AG20443 (cell line): ENCODE measurements at regions not wholly inside any gene's neighbourhood (a gene's known extent, or its start where the extent isn't known, plus 50 kb on each side); places are given as distances from the start of the nearest gene placed in this dataset.
"Not testable (repeated sequence)": the region's sequence is repeated elsewhere in the genome, so short reads cannot be mapped to it uniquely, and the experiment has no call there.

Experiments used
- DNase-seq: peaks from one replicate; pipeline ENCODE4 v3.0.0; 2012; ENCODE audit warnings: low spot score, mixed read lengths

- no peak for DNase-seq
These were observed 57.5 kb upstream of the GC start for GRCh38 chr4:71841336-71841735.

DNA sequence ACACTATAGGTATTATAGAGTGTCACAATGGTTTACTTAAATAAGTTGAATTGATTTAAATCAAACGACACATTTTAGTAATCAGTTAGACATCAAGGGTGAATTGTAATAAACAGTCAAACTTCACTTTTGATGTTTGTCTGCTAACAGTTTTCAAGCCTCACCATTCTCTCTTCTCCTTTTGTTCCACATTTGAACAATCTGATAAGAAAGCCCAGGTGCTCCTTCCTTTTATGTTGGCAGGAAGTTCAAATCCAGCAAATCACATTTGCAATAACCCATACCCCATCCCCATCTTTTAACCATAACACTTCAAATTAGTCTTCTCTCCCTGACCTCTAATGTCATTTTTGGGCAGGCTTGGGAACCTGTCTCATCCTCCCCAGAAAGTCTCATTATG lies 63.4 kb upstream of the GC start:
- no peak for DNase-seq

DNA sequence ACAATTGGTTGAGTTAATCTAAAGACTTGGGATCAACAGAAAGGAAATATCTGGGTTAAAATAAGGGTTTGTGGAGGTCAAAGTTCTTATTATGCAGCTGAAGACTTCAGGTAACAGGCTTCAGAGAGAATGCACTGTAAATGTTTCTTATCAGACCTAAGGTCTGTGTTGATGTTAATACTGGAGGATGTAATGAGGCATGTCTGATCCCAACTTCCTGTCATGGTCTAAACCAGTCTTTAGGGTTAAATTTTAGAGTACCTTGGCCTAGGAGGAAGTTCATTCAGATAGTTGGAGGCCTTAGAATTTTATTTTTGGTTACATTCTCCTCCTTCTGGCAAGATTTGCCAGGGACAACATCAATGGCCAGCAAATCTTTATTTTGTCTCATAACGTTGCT lies 72.1 kb upstream of the GC start:
- no peak for DNase-seq

- no peak for DNase-seq
These were observed 74.0 kb upstream of the GC start for GRCh38 chr4:71857713-71858451.

DNA sequence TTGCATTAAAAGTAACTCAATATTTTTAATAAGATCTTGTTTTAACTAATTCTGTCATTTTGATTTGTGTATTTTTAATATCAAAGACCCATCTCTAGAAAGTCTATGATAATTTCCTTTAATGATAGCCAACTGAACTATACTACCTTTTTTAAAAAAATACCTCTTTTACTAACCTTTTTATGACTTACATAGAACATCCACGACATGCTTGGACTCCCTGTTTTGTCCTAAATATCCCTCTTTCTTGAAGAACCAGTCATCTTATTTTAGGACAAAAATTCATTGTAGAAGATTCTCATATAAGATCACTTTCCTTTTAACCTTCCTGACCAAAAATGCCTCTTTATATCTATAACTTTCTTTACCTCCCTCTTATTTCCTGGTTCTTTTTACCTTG lies 76.8 kb upstream of the GC start:
- no peak for DNase-seq

- DNase-seq, result no peak
These were observed 78.4 kb upstream of the GC start for GRCh38 chr4:71862315-71862714.

- no peak for DNase-seq
These were observed 79.6 kb upstream of the GC start for GRCh38 chr4:71863457-71863856.

DNA sequence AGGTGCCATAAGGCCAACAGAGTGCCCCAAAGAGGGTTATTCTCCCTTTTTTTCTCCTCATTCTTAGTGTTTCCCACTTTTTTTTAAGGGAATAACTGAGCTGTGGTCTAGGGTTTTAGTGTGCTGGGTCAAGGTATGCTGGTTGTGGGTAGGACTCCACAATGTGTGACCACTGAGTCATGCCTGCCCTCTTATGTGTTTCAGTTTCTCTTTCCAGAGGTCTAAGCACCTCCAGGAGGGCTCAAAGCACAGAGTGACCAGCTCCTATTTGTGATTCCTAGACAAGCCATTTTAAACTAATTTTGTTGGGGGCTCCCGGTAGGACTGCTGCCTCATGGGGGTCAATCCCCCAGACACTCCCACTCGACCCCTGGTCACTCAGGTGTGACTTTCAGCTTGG lies 80.5 kb upstream of the GC start:
- DNase-seq, result no peak

DNA sequence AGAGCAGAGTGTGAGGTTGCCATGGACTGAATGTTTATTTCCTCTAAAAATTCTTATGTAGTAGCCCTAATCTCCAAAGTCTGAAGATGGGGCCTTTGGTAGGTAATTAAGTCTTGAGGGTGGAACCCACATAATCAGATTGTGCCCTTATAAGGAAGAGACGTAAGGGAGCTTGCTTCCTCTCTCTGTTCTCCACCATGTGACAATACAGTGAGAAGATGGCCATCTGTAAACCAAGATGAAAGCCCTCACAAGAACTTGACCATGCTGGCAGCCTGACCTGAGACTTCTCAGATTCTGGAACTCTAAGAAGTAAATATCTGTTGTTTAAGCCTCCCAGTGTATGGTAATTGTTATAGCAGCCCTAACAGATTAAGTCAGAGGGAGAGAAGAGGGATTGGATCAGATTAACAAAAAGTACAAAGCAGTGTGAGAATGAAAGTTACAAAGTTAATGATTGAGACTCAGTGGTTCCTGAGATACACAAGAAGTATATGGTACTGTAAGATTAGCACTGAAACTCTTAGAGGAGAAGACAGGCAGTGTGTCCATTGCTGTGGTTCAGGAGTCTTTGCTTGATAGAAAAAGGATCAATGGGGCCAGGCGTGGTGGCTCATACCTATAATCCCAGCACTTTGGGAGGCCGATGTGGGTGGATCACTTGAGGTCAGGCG lies 82.5 kb upstream of the GC start:
- no peak for DNase-seq

DNA sequence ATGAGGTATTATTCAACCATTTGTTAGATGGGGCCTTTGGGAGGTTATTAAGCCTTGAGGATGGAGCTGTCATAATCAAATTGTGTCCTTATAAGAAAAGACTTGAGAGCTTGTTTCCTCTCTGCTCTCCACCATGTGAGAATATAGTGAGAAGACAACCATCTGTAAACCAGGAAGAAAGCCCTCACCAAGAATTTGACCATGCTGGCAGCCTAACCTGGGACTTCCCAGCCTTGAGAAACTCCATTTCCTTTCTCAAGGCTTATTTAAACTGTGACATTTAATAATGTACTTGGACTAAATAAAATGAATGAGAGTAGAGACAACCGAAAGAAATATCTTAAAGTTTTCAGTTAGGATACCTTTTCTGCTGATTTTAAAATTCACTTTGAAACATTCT lies 83.7 kb upstream of the GC start:
- DNase-seq, result no peak

GRCh38 chr4:71870456-71870855 lies 86.6 kb upstream of the GC start:
- no peak for DNase-seq

GRCh38 chr4:71872221-71872620 lies 88.3 kb upstream of the GC start:
- DNase-seq, result no peak

- DNase-seq, result no peak
These were observed 89.0 kb upstream of the GC start for GRCh38 chr4:71872767-71873415.

GRCh38 chr4:71878376-71878775 lies 94.5 kb upstream of the GC start:
- DNase-seq, result no peak

DNA sequence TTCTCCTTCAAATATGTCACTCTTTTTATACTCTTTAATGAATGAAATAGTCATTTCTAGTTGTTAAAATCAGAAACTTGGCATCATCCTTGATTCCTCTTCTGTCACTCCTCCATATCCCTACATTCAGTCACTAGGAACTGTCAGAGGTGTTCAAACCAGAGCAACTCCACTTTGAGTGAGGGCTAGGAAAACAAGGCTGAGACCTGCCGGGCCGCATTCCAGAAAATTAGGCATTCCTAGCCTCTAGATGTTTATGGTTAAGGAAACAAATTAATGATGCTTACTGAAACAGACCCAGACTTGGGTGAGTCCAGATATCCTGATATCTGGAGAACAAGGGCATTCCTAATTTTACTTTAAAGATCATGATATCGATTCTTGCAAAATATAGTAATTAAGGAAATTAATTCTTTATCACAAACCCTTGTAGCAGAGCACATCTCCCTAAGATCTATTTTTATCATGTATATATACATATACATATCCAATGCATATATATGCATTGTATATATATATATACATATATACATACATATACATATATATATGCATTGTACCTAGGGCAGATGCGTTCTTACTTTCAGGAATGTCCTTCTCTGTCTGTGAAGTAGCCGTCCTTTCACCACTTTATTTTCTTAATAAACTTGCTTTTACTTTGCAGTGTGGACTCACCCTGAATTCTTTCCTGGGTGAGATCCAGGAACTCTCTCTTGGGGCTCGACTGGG lies 98.4 kb upstream of the GC start:
- DNase-seq, result no peak

- not testable (repeated sequence) for DNase-seq
These were observed 116.5 kb upstream of the GC start for GRCh38 chr4:71900366-71900765.

GRCh38 chr4:71905594-71905993 lies 121.7 kb upstream of the GC start:
- not testable (repeated sequence) for DNase-seq

DNA sequence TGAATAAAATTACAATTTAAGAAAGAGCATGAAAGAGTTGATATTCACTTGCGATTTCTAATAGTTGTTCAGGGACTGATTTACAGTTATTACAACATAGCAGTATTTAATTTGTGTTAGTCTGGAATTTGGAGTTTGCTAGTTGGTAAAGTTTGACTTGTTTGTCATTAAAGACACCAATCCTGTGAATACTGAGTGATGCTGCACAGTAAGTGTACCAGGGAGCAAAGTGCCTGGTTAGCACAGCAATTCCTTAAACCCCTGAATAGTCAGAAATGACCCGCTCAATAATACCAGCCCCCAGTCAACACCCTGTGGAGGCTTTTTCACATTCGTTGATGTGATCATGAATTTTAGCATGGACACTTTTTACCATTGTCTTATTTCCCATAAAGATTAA lies 122.2 kb upstream of the GC start:
- DNase-seq, result no peak

GRCh38 chr4:71907071-71907470 lies 123.2 kb upstream of the GC start:
- DNase-seq, result no peak

- DNase-seq, result no peak
These were observed 123.9 kb upstream of the GC start for GRCh38 chr4:71907782-71908181.

DNA sequence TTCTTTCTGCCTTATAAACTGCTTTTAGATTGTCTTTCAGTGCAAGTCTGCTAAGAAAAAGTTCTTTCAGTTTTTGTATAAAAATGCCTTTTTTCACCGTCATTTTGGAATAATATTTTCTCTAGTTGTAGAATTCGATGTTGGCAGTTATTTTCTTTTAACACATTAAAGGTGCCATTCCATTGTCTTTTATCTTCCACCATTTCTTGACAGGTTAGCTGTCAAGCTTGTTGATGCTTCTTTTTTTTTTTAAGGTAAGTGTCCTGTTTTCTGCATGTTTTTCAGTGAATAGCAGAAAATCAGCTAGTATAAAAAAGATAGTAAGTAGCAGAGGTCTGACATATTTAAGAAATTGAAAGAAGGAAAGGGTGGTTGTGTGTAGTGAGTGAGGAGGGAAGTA lies 118.5 kb upstream of the NPFFR2 start:
- no peak for DNase-seq

GRCh38 chr4:71923070-71923469 lies 108.7 kb upstream of the NPFFR2 start:
- DNase-seq, result no peak

DNA sequence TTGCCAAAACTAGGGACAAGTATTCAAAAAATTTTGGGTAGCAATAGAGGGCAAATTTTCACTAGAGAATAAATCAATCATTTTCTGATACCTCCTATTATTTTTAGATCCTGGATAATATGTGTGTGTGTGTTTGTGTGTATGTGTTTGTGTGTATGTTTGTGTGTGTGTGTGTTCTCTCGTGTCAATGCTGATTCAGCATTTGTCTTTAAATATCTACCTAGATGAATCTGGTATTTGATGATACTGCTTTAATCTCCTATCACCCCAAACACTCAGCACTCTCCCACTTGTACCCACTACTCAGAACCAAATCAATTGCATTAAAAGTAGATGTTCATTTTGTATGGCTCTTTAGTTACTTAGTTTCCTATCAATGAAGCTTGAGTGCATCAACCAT lies 101.3 kb upstream of the NPFFR2 start:
- no peak for DNase-seq
